ENCODE measurements at regions not wholly inside any gene's neighbourhood (a gene's known extent, or its start where the extent isn't known, plus 50 kb on each side); places are given as distances from the start of the nearest gene placed in this dataset.

DNA sequence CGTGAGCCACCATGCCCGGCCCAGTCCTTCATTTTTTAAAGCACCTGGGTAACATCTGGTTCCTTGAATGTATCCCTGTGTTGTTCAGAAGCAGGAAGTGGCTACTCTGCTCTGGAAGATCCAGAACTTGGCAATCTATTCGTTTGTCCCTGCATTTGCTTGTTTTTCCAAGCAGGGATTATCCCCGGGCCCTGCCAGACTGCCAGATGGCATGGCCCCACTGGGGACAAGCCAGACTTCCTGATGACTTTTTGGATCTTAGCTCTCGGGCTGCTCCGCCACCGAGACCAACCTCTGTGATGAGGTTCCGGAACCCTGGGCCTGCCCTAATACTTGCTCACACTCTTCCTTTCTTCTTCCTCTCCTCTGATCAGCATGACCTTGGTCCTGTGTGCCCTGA lies 496.7 kb downstream of the TYW1 start:
- TF ChIP-seq, protein P1, sequence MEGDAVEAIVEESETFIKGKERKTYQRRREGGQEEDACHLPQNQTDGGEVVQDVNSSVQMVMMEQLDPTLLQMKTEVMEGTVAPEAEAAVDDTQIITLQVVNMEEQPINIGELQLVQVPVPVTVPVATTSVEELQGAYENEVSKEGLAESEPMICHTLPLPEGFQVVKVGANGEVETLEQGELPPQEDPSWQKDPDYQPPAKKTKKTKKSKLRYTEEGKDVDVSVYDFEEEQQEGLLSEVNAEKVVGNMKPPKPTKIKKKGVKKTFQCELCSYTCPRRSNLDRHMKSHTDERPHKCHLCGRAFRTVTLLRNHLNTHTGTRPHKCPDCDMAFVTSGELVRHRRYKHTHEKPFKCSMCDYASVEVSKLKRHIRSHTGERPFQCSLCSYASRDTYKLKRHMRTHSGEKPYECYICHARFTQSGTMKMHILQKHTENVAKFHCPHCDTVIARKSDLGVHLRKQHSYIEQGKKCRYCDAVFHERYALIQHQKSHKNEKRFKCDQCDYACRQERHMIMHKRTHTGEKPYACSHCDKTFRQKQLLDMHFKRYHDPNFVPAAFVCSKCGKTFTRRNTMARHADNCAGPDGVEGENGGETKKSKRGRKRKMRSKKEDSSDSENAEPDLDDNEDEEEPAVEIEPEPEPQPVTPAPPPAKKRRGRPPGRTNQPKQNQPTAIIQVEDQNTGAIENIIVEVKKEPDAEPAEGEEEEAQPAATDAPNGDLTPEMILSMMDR (IDR thresholded peaks at IDR 0.05; ENCODE audit: low read depth, low read length) = no peak
- TF ChIP-seq EZH2phosphoT487 (IDR thresholded peaks at IDR 0.05; ENCODE audit: low read depth) = no peak

Measured in OCI-LY3 (cell line).